Transverse colon (tissue), 4 donors: ENCODE measurements at regions not wholly inside any gene's neighbourhood (a gene's known extent, or its start where the extent isn't known, plus 50 kb on each side); places are given as distances from the start of the nearest gene placed in this dataset.

ENCODE experiments used
- DNase-seq: peaks from one replicate; pipeline ENCODE4 v3.0.0-alpha.2; 2019
- H3K27ac ChIP-seq, 4 donors: fragments of 200-600 bp; sonication (generic); 2 replicates each; pipeline ENCODE4 v1.5.1; 2016 to 2018; ENCODE audit warnings: inconsistent platforms in 4 of 4
- H3K27me3 ChIP-seq: fragments of 200-600 bp; sonication (generic); 2 replicates; pipeline ENCODE4 v1.5.1; 2017; ENCODE audit warnings: inconsistent platforms
- H3K36me3 ChIP-seq, 4 donors: fragments of 200-600 bp; sonication (generic); 2 replicates each; pipeline ENCODE4 v1.5.1; 2017 to 2019; ENCODE audit warnings: inconsistent platforms in 4 of 4
- H3K4me1 ChIP-seq, 4 donors: fragments of 200-600 bp; sonication (generic); 2 replicates each; pipeline ENCODE4 v1.5.1; 2017 to 2020; ENCODE audit warnings: inconsistent platforms in 4 of 4
- H3K4me3 ChIP-seq, 4 donors: fragments of 200-600 bp; sonication (generic); 1 replicate in 1 of 4; 2 replicates in 3 of 4; pipeline versions ENCODE4 v1.5.1 to v1.6.1; 2017 to 2019; ENCODE audit warnings: inconsistent platforms in 4 of 4
- H3K9me3 ChIP-seq, 2 donors: fragments of 200-600 bp; sonication (generic); 2 replicates each; pipeline ENCODE4 v1.5.1; 2017 to 2019; ENCODE audit warnings: inconsistent platforms in 2 of 2
- EP300 ChIP-seq: sonication (generic); formaldehyde crosslinking; IDR thresholded peaks from one replicate; pipeline ENCODE4 v1.6.1; 2017; ENCODE audit warnings: antibody characterized with exemption, low read depth
- POLR2A ChIP-seq: fragments of 450-650 bp; IDR thresholded peaks from one replicate; pipeline ENCODE4 v1.6.1; 2016; ENCODE audit warnings: antibody characterized with exemption, mild to moderate bottlenecking, moderate library complexity
- POLR2AphosphoS5 ChIP-seq, 3 donors: sonication (generic); formaldehyde crosslinking; IDR thresholded peaks; one replicate each; pipeline ENCODE4 v1.6.1; 2016; ENCODE audit warnings: antibody characterized with exemption in 3 of 3
- WGBS, 2 donors: methylation state at CpG; one replicate each; pipeline ENCODE4 v1.1.5; 2018; ENCODE audit warnings: low coverage in 1 of 2; 5-methylcytosine and 5-hydroxymethylcytosine counted together
- in situ Hi-C, 4 donors: fragments of 200-750 bp; cut with MboI; loops; one replicate each; pipeline versions ENCODE4 v1.15.0 to v1.15.1; 2017; ENCODE audit warnings: low sequenced_read_pairs in 3 of 4, low pct_ligation_motif_present in 1 of 4, low pct_unique_long_range_greater_than_20kb in 1 of 4
- intact Hi-C: fragments of 100-400 bp; cut with DNase I; formaldehyde crosslinking; loops from one replicate; pipeline ENCODE4 v1.15.1; 2023; ENCODE audit warnings: low total_unique reads
- TF ChIP-seq, protein P1 (sequence below), 5 experiments: fragments of 200-600 bp in 3 of 5; fragments of 450-650 bp in 2 of 5; sonication (generic) in 3 of 5; IDR thresholded peaks; 1 replicate in 2 of 5; 2 replicates in 3 of 5; pipeline ENCODE4 v1.5.1; 2016 to 2017; ENCODE audit warnings: antibody characterized with exemption in 5 of 5, inconsistent platforms in 3 of 5, mild to moderate bottlenecking in 2 of 5, moderate library complexity in 1 of 5

DNA sequence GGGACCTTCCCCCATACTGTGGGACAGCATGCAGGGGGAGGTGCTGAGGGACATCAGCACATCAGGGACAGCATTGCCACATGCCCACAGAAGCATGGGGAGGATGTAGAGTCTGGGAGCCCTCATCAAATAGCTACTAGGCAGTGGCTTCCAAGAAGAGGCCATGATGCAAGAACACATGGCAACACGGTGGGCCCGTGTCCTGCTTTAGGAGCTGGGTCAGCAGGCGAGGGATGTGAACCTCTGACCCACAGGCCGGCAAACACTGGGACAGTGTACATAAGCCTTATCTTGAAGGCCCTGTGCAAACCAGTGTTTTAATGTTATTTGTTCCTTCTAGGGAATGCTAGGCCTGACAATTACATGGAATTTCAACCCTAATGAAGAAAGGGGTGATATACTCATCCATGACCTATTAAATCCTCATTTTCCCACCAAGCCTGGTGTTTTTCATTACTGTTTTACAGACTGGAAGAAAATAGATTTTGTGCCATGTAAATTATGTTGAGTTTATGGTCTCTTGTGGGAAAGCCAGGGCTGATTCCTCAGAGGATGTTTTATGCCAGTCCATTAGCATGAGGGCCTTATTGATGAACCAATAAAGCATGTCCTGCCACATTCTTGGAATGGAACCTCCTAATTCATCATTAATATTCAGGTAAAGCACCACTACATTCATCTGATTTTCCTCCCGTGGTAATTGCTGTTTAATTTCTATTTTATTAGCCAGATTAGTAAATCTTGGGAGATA lies 61.7 kb upstream of the SLC25A26 start:
- TF ChIP-seq POLR2AphosphoS5 (IDR thresholded peaks at IDR 0.05) (no peak), POLR2A (no peak), EP300 (no peak)
- TF ChIP-seq, protein P1, sequence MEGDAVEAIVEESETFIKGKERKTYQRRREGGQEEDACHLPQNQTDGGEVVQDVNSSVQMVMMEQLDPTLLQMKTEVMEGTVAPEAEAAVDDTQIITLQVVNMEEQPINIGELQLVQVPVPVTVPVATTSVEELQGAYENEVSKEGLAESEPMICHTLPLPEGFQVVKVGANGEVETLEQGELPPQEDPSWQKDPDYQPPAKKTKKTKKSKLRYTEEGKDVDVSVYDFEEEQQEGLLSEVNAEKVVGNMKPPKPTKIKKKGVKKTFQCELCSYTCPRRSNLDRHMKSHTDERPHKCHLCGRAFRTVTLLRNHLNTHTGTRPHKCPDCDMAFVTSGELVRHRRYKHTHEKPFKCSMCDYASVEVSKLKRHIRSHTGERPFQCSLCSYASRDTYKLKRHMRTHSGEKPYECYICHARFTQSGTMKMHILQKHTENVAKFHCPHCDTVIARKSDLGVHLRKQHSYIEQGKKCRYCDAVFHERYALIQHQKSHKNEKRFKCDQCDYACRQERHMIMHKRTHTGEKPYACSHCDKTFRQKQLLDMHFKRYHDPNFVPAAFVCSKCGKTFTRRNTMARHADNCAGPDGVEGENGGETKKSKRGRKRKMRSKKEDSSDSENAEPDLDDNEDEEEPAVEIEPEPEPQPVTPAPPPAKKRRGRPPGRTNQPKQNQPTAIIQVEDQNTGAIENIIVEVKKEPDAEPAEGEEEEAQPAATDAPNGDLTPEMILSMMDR (IDR thresholded peaks at IDR 0.05), result no peak
- Histone ChIP-seq H3K4me3 (no peak overlapping the region), H3K36me3 (no peaks in the 10 kb centered on the region), H3K27me3 (no peaks in the 10 kb centered on the region), H3K4me1 (no peaks in the 10 kb centered on the region), H3K27ac (no peak overlapping the region), H3K9me3 (no peaks in the 10 kb centered on the region)
- intact Hi-C loops (no loop called here), in situ Hi-C loops (no loop called here)
- 60 to 89% methylated on average over 2 to 5 of the region's 5 CpGs for WGBS, 2 donors
- no peak for DNase-seq

DNA sequence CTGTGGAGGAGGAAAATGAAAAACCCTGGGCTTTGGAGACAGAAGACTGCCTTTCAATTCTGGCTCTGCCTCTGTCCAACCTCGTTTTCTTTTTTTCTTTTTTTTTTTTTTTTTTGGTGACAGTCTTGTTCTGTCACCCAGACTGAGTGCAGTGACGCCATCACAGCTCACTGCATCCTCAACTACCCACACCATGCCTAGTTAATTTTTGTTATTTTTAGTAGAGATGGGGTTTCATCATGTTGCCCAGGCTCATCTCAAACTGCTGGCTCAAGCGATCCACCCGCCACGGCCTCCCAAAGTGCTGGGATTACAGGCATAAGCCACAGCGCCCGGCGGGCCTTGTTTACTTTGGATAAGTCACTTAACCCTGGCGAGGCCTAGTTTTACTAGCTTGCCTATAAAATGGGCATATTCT lies 66.3 kb upstream of the SLC25A26 start:
- intact Hi-C loops (no loop called here), in situ Hi-C loops (no loop called here)
- 0 to 43% methylated on average over 1 to 9 of the region's 9 CpGs for WGBS, 2 donors
- Histone ChIP-seq H3K27me3 (no peaks in the 10 kb centered on the region), H3K4me1 (no peaks in the 10 kb centered on the region), H3K4me3 (peak overlapping the region in 1 of 4 donors; percentile 36), H3K36me3 (no peaks in the 10 kb centered on the region), H3K9me3 (no peaks in the 10 kb centered on the region), H3K27ac (peak overlapping the region in 3 of 4 donors; percentile 7 to 58 (median 53))
- DNase-seq, result no peak
- no peak for TF ChIP-seq POLR2A
- TF ChIP-seq POLR2AphosphoS5 (IDR thresholded peaks at IDR 0.05), result no peak
- TF ChIP-seq EP300, result no peak
- TF ChIP-seq, protein P1 (IDR thresholded peaks at IDR 0.05), result no peak

DNA sequence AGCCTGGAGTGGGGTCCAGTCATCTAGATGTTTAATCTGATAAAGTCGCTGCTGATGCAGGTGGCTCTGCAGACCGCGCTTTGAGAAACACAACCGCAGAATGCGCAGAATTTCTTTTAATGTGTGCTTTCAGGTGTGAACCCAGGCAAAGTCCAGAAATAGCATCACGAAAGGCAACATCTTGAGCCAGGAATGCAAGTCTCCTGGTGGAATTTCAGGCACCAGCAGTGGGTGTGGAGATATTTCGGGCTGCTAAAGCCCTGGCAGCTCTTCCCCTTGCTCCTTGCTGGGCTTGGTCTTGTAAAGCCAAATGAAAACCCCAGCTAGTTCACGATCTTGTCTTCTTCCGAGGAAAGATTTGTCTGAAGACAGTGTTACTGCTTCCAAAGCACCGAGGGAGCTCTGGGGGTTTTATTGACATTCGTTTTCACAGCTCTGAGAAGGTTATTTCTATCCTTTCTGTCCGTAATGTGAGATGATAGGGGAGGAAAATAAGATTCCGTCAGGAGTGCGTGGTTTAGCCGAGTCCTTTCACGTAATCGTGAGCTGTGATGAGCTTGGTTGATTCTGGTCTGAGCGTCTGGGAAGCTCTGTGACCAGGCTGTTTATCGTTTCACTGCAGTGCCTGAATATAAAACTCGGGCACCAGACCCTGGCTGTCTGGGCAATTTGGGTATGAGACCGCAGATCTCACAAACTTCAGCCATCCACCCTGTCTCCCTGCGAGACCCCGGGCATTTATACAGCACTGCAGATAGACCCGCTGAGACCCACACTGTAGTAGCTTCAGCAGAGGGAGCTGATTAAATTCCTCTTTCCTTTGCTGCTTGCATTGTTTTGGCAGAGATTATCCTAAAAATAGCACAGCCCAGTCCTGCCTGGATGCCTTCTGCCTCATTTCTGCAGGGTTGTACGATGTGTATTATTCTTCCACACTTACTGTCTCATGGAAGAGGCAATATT lies 67.0 kb upstream of the SLC25A26 start:
- H3K4me3 ChIP-seq, result peak overlapping the region in 2 of 4 donors; percentile 14 to 36
- TF ChIP-seq, protein P1 (IDR thresholded peaks at IDR 0.05), result no peak
- TF ChIP-seq POLR2A (no peak), POLR2AphosphoS5 (IDR thresholded peaks at IDR 0.05) (no peak), EP300 (no peak)
- peak overlapping the region in 3 of 4 donors; percentile 7 to 58 (median 53) for H3K27ac ChIP-seq
- in situ Hi-C loops, result no loop called here
- H3K36me3 ChIP-seq, result no peaks in the 10 kb centered on the region
- H3K4me1 ChIP-seq, result no peaks in the 10 kb centered on the region
- DNase-seq, result no peak
- no peaks in the 10 kb centered on the region for H3K27me3 ChIP-seq
- WGBS, 2 donors, result 20 to 65% methylated on average over 1 to 25 of the region's 25 CpGs
- no peaks in the 10 kb centered on the region for H3K9me3 ChIP-seq
- intact Hi-C loops, result no loop called here

DNA sequence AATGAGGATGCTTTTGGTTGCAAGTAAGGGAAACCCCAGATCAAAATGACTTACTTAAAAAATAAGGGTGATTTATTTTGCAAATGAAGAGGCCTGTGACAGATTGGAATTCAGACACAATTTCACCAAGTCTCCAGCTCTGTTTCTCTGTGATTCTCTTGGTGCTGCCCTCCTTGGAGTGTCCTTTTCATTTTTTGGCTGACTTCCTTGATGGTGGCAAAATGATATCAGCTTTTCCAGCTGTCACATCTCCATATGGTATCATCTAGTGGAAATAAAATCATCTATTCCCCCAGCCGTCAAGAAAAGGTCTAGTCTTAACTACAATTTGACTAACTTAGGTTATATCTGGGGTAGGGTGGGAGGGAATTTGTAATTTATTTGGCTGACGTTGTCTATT lies 68.5 kb upstream of the SLC25A26 start:
- in situ Hi-C loops, result no loop called here
- TF ChIP-seq POLR2AphosphoS5 (IDR thresholded peaks at IDR 0.05), result no peak
- TF ChIP-seq EP300, result no peak
- TF ChIP-seq POLR2A, result no peak
- TF ChIP-seq, protein P1 (IDR thresholded peaks at IDR 0.05), result no peak
- no peak overlapping the region for H3K27ac ChIP-seq
- H3K4me3 ChIP-seq, result no peak overlapping the region
- H3K4me1 ChIP-seq, result no peaks in the 10 kb centered on the region
- intact Hi-C loops, result no loop called here
- WGBS, 2 donors, result 86 to 100% methylated on average over 1 to 2 of the region's 2 CpGs
- H3K36me3 ChIP-seq, result no peaks in the 10 kb centered on the region
- DNase-seq, result no peak
- H3K27me3 ChIP-seq, result no peaks in the 10 kb centered on the region
- H3K9me3 ChIP-seq, result no peaks in the 10 kb centered on the region
